ENCODE measurements at regions not wholly inside any gene's neighbourhood (a gene's known extent, or its start where the extent isn't known, plus 50 kb on each side); places are given as distances from the start of the nearest gene placed in this dataset.

DNA sequence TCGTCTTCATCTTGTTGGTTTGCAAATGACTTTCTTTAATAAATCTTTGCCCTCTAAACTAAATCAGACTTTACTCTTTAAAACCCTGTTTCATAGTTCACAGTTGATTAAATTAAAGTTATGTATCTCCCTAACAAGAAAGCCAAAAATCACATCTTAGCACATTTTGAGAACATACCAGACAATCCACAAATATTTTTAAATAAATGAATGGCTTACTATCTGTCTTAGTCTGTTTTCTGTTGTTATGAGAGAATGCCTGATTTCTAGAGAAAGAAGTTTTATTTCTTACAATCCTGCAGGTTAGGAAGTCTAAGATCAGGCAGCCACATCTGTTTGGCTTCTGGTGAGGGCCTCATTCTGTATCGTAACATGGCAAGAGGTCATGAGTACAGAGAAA lies 1090.2 kb upstream of the PIK3C3 start:
- no peak for DNase-seq

DNA sequence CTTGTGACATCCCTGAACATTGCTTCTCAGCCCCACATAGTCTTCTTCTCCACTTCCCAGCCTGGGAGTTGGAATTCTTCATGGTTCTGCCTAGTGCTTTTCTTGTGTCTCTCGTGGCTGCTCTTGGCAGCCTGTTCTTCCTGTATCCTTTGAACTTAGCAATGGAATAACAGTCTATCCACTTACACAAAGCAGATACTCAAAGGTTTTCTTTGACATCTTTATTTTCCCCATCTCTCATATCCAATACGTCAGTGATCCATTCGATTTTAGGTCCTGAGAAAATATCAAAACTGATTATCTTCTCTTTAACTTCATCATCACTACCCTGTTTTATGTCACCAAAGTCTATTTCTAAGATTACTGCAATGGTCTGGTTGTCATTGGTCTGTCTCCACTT lies 1091.2 kb upstream of the PIK3C3 start:
- no peak for DNase-seq

DNA sequence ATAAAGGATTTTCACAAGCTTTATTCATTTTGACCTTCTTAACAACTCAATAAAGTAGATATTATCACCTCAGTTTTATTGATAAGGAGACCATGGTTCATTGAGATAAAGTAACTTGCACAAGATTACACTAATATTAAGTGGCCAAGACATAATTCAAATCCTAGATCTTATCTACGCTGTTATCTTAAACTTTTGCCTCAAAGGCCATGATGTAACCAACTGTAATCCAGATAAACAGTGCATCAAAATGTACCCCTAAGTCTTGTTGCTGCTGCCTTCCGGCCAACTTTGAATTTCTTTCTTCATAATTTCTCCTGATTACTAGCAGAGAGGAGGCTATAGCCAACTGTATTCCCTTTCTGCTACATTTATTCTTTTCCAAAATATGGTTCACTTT lies 1094.8 kb upstream of the PIK3C3 start:
- DNase-seq, result no peak

DNA sequence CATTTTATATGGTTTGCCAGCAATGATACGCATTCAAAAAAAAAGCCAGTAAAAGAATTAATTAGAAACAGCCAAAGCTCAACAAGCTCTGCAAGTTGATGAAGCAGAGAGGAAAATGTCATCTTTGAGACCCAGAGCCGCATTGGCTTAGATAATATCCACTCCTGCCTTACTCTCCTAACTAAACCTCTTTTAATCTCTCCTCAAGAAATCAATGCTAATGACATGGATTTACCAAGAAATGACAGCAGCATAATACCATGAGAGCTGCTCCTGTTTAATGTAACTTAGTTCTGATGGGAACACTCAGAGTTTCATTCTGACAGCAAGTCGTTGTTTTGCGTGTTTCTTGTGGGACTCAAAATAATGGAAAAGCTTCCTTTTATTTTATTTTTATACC lies 1099.4 kb upstream of the PIK3C3 start:
- DNase-seq, result no peak

DNA sequence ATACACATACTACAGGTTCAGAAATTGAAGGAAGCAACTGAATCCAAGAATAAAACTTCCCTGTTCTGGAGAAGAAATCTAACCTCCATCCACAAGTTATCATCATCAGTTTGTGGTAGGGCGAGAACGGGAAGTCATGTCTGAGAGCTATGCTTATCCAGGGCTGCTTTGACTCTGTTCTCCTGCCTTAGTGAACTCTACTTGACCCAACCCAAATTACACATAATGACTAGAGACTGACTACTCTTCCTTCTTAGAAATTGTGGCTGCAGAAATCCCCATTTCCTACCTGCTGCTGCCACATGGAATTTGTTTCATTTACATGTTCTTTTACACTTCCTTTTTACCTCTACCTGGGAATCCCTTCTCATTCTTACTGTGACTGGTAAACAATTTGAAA lies 1102.6 kb upstream of the PIK3C3 start:
- DNase-seq, result no peak

DNA sequence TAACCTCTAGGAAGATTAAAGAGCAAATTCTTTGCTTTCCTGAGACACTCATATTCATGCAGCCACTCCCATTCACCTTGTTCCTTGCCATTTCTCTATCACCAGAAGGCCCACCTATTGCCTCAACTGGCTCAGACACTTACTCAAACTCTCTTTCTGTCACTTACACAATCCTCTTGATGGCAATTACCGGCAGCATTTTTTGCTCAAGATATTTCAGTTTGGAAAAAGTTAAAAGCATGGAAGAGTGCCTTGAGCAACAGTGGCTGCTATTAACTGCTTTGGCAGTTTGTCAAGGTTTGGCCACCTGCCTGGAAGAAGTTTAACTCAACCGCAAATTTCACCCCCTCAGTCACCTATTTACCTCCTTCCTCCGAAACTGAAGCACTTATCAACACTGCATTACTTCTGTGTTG lies 1104.0 kb upstream of the PIK3C3 start:
- no peak for DNase-seq

DNA sequence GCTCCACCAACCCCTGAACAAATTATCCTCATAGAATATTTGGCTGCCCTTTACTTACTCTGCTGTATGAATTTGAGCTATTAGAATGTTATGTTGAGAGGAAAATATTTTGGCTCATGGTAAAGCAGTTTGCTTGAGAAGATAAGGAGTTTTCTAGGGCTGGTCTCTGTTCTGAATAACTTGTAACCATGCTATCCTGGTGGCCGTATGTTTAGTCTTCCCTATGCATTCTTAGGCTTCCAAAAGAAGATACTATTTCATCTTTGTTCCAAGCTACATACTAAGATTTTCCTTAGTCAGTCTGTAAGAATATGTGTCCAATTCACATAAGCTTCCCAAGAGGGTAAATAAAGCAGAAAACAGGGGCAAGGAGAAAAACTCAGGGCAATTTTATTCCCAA lies 1105.1 kb upstream of the PIK3C3 start:
- no peak for DNase-seq

DNA sequence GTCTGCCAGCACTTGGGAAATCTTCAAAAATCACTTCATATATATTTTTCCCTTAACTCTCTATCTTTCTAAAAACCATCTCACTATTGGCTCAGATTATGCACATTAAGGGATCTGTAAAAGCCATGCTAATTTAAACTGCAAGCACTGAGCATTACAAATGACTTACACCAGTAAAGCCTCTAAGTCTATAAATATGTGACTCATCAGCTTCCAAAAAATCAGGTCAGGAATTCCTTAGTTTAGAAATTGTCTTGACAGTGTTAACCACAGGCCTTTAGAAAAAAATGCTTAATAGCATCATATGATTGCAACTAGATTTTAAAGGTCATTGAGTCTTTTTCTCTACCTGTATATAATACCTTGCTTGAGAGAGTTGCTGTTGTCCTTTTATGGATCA lies 1113.6 kb upstream of the PIK3C3 start:
- no peak for DNase-seq

DNA sequence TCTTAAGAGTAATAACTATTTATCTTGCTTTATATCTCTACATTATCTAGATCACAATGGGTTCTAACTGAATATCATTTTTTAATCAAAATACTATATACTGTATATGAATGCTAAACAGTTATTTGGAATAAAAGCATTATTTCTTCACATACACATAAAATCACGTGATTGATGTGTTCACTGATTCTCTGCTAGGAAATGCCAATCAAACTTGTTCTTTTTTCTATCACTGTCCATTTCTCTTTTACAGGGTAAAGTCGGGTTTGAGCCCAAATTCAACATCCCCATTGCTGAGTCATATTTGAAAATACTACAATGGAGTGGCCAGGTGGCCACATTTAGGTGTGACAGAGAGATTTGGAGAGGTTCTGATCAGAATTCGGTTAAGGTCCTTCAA lies 1114.0 kb upstream of the PIK3C3 start:
- no peak for DNase-seq

DNA sequence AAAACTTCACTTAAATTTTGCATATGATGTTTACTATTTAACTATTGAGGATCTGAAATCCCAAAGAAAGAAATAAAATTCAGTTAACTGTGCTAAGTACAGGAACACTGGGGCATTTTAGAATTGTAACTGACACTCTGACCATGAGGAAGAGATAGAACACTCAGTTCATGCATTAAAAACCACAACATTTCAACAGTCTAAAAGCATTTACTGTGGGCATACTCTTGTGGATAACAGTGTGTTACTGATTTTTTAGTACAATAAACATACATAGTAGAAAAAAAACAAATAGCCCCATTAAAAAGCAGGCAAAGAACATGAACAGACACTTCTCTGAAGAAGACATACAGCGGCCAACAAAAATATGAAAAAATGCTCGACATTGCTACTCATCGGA lies 1122.7 kb upstream of the PIK3C3 start:
- no peak for DNase-seq

DNA sequence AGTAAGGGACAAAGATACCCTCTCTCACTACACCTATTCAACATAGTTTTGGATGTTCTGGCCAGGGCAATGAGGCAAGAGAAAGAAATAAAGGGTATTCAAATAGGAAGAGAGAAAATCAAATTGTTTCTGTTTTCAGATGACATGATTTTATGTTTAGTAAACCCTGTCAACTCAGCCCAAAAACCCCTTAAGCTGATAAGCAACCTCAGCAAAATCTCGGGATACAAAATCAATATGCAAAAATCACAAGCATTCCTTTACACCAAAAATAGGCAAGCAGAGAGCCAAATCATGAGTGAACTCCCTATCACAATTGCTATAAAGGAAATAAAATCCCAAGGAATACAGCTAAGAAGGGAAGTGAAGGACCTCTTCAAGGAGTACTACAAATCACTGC lies 1130.7 kb upstream of the PIK3C3 start:
- no peak for DNase-seq

DNA sequence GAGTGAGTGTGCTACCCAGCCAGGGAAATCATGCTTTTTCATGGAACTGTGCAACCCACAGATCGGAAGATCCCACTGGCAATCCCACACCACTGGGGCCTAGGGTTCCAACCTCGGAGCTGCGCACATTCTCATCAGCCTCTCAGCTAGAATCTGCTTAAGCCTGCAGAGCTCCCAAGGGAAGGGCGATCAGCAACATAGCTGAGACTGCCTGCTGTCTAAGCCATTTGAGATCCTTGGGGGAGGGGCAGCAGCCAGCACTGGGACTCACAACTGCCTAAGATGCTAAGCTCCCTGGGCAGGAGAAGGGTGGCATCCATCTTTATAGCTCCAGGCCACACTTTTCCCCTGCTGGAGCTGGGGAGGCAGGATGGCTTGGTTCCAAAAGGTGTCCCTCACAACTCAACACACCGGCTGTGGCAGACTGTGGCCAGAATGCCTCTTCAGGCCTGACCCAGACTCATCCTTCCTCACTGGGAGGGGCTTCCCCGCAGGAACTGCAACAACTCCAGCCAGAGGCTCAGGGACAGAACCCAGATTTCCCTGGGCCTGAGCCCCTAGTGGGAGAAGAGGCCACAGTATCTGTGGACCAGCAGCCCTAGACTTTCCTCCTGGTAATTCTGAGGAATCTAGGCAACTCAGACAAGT lies 1133.3 kb upstream of the PIK3C3 start:
- no peak for DNase-seq

DNA sequence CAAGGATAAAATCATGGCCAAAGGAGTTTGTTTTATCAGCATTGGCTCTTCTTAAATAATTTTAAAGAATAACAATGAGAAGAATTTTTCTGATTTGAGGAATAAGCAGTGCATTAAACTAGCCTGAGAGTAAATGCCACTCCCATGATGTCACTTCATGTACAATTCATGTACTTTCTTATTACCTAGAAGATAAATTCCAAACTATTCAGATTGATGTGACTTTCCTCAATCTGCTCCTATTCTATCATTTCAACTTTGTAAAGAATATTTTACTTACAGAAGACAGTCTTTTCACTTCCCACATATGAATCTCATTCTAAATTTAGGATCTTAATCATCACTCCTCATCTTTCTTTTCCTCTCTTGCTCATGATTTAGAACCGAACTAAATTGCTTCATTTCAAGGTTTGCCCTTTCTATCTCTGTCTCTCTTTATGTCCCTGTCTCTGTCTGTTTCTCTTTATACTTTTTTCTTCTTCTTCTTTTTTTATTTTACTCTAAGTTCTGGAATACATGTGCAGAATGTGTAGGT lies 1142.0 kb upstream of the PIK3C3 start:
- no peak for DNase-seq

DNA sequence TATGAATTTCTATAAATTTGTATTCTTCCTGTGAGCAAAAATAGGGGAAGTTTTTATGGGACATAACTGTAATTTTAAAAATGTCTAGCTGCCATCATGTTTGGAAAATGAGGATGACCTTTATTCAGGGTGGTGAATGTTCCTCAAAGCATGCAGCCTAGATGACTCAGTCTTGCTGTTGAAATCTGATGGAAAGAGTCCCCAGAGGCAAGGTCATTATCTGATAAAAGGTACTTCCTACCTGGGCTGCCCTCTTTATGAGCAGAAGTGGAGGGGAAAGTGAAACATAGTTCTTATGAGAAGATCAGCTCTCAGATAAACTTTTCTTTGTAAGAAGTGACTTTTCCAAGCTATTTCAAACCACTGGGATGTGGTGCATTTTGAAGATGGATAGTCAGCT lies 1144.7 kb upstream of the PIK3C3 start:
- no peak for DNase-seq

DNA sequence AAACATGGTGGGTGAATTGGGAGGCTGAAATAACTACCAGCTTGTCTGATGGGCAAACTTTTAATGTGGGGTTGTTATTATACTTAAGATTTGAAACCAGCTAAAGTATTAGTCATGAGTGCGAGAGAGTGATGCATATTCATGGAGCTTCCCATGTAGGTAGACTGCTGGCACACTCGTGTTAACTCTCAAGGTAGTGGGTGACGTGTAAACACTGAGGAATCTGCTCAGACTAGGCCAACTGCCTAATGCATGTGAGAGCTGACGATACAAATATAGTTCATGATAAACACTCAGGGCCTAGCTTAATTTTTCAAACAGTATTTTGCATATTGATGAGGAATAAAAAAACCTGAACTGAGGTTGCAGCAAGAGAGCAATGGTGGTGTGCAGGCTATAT lies 1165.7 kb upstream of the PIK3C3 start:
- no peak for DNase-seq

DNA sequence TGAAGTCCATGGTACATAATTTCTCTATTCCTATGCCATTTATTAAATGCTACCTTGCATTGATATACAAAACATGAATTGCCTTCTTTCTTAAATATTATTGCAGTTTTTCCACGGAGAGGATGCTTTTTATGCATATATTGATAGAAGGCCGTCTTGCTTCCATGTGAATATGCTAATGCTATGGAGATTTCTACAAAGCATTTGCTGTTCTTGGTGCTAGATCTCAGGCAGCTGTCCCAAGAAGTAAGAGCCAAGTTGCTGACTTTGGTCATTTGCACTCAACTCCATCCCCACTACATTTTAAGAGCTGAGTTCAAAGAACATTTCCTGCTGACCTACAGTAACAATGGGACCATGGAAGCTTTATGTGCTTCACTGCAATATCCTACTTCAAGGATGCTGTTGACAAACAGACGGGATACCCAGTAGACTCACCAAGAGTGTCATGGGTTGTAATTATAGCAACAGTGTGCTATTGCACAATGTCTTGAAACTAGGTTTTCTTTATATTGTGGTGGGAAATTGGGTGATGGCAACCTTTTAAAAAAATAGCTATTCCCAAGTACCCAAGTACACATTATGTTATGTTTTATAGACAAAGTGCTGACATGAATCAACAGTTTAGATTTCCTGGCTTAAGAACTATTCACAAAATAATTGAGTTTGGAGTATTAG lies 1172.4 kb upstream of the PIK3C3 start:
- DNase-seq, result no peak

DNA sequence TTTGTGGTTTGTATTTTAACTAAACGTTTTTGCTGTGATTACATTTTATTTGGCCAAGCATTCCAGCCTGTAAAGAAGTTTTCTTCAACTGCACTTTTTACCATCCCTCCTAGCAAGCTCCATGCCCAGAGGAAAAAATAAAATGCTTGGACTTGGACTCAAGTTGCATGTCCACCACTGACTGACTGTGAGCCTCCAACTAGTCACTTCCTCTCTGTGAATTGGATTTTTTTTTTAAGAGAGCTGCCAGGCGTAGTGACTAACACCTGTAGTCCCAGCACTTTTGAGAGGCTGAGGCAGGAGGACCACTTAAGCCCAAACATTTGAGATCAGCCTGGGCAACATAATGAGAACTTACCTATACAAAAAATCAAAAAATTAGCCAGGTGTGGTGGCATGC lies 1185.2 kb upstream of the PIK3C3 start:
- no peak for DNase-seq

DNA sequence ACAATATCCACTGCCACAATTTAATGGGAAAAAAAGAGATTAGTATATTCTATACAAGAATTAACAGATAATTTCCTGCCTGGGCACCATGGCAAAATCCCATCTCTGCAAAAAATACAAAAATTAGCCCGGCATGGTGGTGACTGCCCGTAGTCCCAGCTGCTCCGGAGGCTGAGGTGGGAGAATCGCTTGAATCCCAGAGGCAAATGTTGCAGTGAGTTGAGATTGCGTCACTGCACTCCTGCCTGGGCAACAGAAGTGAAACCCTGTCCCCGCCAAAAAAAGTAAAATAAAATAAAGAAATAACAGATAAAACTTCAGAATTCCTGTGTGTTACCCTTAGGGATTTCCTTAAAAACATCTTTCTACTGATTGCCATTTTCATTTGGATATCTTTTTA lies 1194.8 kb upstream of the PIK3C3 start:
- DNase-seq, result no peak

DNA sequence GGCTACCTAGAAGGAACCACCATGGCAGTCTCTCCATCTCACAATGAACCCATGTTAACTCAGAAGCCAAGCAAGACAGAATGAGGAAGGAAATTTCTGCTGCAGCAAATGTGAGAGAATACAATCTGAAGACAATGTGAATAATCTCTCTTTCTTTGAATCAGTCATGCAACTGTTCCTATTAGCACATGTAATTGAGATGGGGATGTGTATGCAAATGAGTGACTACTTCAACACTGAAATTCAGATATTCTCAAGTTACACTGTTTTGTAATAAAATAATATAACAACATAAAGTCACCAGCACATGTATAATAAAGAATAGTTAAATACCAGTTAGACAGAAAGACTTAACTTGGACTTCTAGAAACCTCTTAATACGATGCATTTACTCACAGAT lies 1200.6 kb upstream of the PIK3C3 start:
- no peak for DNase-seq

DNA sequence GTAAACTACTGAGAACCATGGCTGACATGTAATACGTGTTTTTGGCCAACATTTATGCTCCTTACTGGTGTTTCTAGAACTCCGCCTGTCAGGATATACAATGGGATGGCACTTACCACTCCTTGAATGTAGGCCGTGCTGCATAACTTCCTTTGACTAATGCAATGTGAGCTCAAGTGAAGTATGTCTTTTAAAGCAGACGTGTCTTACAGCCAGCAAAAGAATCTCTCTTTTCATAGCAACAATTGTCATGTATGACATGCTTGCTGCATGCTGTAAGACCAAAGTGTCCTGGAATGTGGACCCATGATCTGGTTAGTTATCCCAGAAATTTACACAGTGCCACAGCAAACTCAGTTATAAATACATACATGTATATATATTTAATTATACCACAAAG lies 1202.7 kb upstream of the PIK3C3 start:
- DNase-seq, result no peak

DNA sequence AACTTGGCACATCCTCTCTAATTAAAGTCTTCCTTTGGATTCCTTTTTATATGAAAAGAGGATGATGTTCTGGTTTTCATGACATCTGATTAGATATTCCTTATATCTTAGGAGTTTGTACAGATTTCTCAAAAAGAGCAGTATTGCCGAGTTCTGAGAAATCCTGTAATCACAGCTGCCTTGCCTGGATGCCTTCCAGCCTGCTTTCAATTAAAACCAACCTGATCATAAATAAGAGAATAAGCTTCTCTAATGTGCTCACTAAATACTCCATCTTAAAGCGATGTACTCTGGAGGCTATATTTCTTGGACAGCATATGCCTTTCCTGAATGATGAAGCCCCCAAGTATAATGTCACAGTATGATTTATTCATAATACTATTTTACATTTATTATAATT lies 1203.8 kb upstream of the PIK3C3 start:
- DNase-seq, result no peak

DNA sequence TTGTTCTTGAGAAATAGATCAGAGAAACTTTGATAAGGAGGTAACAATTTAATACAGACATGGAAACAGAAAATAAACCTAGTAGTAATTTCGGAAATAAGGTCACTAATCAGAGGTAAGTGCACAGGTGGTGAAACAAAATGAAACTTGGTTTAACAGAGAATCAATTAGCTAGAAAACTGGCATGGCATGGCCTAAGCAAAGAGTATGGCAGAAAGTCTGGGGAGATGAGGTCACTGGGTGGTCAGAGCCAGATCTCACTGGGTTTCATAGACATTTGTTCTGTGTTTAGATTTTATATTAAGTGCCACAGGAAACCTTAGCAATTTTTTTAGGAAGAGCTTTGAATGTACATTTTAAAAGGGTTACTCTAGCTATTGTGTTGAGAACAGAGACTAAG lies 1216.0 kb upstream of the PIK3C3 start:
- no peak for DNase-seq

DNA sequence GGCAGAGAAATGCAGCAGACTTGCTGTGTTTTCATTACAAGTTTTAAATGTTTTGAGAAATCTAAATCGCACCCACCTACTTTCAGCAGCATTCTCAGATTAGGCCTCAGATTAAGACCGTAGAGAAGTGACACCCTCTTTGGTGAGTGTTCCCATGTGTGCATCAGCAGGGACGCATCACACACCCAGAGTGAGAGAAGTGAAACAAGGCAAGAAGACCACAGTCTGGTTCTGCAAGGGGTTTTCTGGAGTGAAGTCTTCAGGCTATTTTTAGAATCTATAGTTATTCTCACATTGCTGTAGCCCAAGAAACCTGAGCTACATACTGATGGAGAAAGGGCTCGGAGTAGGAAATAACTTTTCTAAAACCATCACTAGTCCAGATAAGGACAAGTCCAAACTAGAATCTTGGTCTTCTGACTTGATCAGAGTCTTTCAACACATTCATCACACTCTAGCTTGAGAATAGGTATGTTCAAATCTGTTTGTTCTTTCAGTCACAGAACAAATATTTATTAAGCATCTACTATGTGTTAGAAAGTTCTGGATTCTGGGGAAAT lies 1216.6 kb upstream of the PIK3C3 start:
- DNase-seq, result no peak

DNA sequence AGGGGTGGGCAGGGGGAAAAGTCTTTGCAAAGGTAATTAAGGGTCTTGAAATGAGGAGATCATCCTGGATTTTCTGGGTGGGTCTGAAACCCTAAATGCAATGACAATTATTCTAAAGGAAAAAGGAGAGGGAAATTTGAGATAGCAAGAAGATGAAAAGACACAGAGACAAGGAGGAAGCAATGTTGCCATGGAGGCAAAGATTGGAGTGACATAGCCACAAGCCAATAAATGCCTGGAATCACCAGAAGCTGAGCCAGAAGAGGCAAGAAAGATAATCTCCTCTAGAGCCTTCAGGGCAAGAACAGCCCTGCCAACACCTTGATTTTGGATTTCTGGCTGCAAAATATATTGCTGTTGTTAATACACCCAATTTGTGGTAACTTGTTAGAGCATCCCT lies 1246.3 kb upstream of the PIK3C3 start:
- no peak for DNase-seq

DNA sequence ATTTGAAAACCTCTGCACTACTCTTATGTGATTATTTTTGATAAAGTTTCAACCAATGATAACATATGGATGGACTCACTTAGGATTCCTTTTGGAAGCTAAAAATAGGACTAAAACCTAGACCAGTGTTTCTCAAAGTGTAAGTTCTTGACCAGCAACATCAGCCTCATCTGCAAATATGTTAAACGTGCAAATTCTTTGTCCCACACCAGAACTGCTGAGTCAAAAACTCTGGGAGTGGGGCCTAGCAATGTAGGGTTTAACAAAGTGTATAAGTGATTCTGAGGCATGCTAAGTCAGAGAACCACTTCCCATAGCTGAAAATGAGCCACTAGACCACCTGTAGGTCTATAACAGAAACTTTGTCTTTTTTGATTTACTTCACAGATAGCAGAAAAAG lies 1247.2 kb upstream of the PIK3C3 start:
- no peak for DNase-seq

All from NCI-H146 (cell line).